ENCODE measurements at regions not wholly inside any gene's neighbourhood (a gene's known extent, or its start where the extent isn't known, plus 50 kb on each side); places are given as distances from the start of the nearest gene placed in this dataset.

- Histone ChIP-seq H3K27ac (ENCODE audit: low read length) (no peak overlapping the region), H3K36me3 (ENCODE audit: control insufficient read depth in 2 of 2, insufficient read depth in 2 of 2, low read length in 2 of 2) (no peaks in the 10 kb centered on the region), H3K27me3 (ENCODE audit: control insufficient read depth in 1 of 2, insufficient read depth in 2 of 2, low read length in 2 of 2) (no peaks in the 10 kb centered on the region), H3K9me3 (ENCODE audit: control insufficient read depth in 2 of 2, low read length in 2 of 2) (no peaks in the 10 kb centered on the region), H3K4me3 (ENCODE audit: low read length in 2 of 2) (no peak overlapping the region), H3K9ac (ENCODE audit: low read length in 2 of 2) (no peak overlapping the region), H3K4me1 (ENCODE audit: control insufficient read depth, insufficient read depth, low read length) (no peaks in the 10 kb centered on the region)
Measured at GRCh38 chr20:39660965-39661364, 698.8 kb downstream of the DHX35 start.

DNA sequence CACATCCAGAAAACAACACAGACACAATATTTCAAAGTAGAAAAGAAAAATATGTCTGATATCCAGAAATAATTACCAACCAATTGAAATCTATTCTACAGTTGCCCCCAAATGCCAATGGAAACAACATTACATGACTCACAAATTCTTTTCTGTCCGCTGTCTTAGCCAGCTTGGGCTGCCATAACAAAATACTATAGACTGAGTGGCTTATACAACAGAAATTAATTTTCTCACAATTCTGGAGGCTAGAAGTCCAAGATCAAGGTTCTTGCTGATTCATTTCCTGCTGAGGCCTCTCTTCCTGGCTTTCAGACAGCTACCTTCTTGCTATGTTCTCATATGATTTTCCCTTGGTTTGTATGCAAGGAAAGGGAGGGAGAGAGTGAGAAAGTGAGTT is 698.1 kb downstream of the DHX35 start:
- Histone ChIP-seq H3K4me1 (ENCODE audit: control insufficient read depth, insufficient read depth, low read length) (no peaks in the 10 kb centered on the region), H3K27me3 (ENCODE audit: control insufficient read depth in 1 of 2, insufficient read depth in 2 of 2, low read length in 2 of 2) (no peaks in the 10 kb centered on the region), H3K4me3 (ENCODE audit: low read length in 2 of 2) (no peak overlapping the region), H3K9ac (ENCODE audit: low read length in 2 of 2) (no peak overlapping the region), H3K36me3 (ENCODE audit: control insufficient read depth in 2 of 2, insufficient read depth in 2 of 2, low read length in 2 of 2) (no peaks in the 10 kb centered on the region), H3K9me3 (ENCODE audit: control insufficient read depth in 2 of 2, low read length in 2 of 2) (no peaks in the 10 kb centered on the region), H3K27ac (ENCODE audit: low read length) (no peak overlapping the region)

DNA sequence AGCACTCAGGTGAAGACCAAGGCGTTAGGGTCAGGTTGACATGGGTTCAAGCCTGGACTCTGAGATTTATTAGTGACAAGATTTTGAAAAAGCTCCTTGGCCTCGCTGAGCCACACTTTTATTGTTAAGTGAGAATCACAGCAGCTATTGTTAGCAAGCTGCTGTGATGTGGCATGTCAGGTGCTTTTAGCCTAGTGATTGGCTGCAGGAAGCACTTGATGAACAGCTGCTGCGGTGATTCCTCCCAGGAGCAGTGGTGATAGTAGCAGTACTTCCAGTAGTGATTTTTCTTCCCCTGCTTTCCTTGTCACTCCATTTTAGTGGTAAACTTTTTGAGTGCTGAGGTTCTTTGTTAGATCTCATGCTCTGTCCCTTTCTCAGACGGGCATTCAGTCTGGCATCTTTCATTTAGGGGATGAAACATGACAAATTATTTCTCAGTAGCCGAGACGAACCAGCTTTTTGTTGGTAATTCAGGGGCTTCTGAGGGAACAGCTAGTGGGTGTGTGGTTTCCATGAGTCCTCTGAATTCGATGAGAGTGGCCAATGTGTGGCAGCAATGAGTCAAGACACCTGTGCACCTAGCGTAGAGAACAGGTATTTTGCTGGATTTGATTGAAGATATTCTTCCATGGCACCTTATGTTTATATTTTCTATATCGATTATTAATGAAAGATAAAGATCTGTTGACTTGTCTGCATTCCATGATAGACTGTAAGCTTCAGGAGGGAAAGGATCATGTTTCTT is 696.7 kb downstream of the DHX35 start:
- Histone ChIP-seq H3K4me1 (ENCODE audit: control insufficient read depth, insufficient read depth, low read length) (peaks cover 5% of the 10 kb centered on the region), H3K9ac (ENCODE audit: low read length in 2 of 2) (no peak overlapping the region), H3K27ac (ENCODE audit: low read length) (no peak overlapping the region), H3K27me3 (ENCODE audit: control insufficient read depth in 1 of 2, insufficient read depth in 2 of 2, low read length in 2 of 2) (no peaks in the 10 kb centered on the region), H3K9me3 (ENCODE audit: control insufficient read depth in 2 of 2, low read length in 2 of 2) (no peaks in the 10 kb centered on the region), H3K4me3 (ENCODE audit: low read length in 2 of 2) (no peak overlapping the region), H3K36me3 (ENCODE audit: control insufficient read depth in 2 of 2, insufficient read depth in 2 of 2, low read length in 2 of 2) (no peaks in the 10 kb centered on the region)

- H3K9ac ChIP-seq (ENCODE audit: low read length in 2 of 2): no peak overlapping the region
- no peaks in the 10 kb centered on the region for H3K9me3 ChIP-seq (ENCODE audit: control insufficient read depth in 2 of 2, low read length in 2 of 2)
Measured at GRCh38 chr20:39654171-39654570, 692.0 kb downstream of the DHX35 start.

GRCh38 chr20:39651645-39652325 is 689.6 kb downstream of the DHX35 start:
- Histone ChIP-seq H3K4me1 (ENCODE audit: control insufficient read depth, insufficient read depth, low read length) (peaks cover 5% of the 10 kb centered on the region), H3K9me3 (ENCODE audit: control insufficient read depth in 2 of 2, low read length in 2 of 2) (no peaks in the 10 kb centered on the region), H3K36me3 (ENCODE audit: control insufficient read depth in 2 of 2, insufficient read depth in 2 of 2, low read length in 2 of 2) (no peaks in the 10 kb centered on the region), H3K27me3 (ENCODE audit: control insufficient read depth in 1 of 2, insufficient read depth in 2 of 2, low read length in 2 of 2) (peaks cover 2 to 3% of the 10 kb centered on the region in 2 donors), H3K4me3 (ENCODE audit: low read length in 2 of 2) (no peak overlapping the region), H3K9ac (ENCODE audit: low read length in 2 of 2) (no peak overlapping the region), H3K27ac (ENCODE audit: low read length) (no peak overlapping the region)

More at GRCh38 chr20:39654171-39654570, 692.0 kb downstream of the DHX35 start:
- no peaks in the 10 kb centered on the region for H3K36me3 ChIP-seq (ENCODE audit: control insufficient read depth in 2 of 2, insufficient read depth in 2 of 2, low read length in 2 of 2)
- H3K4me1 ChIP-seq (ENCODE audit: control insufficient read depth, insufficient read depth, low read length): peaks cover 5% of the 10 kb centered on the region
- no peak overlapping the region for H3K27ac ChIP-seq (ENCODE audit: low read length)
- H3K4me3 ChIP-seq (ENCODE audit: low read length in 2 of 2): no peak overlapping the region
- peaks cover 2 to 3% of the 10 kb centered on the region in 2 donors for H3K27me3 ChIP-seq (ENCODE audit: control insufficient read depth in 1 of 2, insufficient read depth in 2 of 2, low read length in 2 of 2)

- Histone ChIP-seq H3K27ac (ENCODE audit: low read length) (no peak overlapping the region), H3K27me3 (ENCODE audit: control insufficient read depth in 1 of 2, insufficient read depth in 2 of 2, low read length in 2 of 2) (peaks cover 2 to 3% of the 10 kb centered on the region in 2 donors), H3K4me3 (ENCODE audit: low read length in 2 of 2) (no peak overlapping the region), H3K9ac (ENCODE audit: low read length in 2 of 2) (no peak overlapping the region), H3K36me3 (ENCODE audit: control insufficient read depth in 2 of 2, insufficient read depth in 2 of 2, low read length in 2 of 2) (no peaks in the 10 kb centered on the region), H3K9me3 (ENCODE audit: control insufficient read depth in 2 of 2, low read length in 2 of 2) (no peaks in the 10 kb centered on the region), H3K4me1 (ENCODE audit: control insufficient read depth, insufficient read depth, low read length) (no peaks in the 10 kb centered on the region)
Measured at GRCh38 chr20:39646874-39647413, 684.8 kb downstream of the DHX35 start.

GRCh38 chr20:39645131-39645530 is 683.0 kb downstream of the DHX35 start:
- Histone ChIP-seq H3K27ac (ENCODE audit: low read length) (no peak overlapping the region), H3K9me3 (ENCODE audit: control insufficient read depth in 2 of 2, low read length in 2 of 2) (no peaks in the 10 kb centered on the region), H3K36me3 (ENCODE audit: control insufficient read depth in 2 of 2, insufficient read depth in 2 of 2, low read length in 2 of 2) (no peaks in the 10 kb centered on the region), H3K4me1 (ENCODE audit: control insufficient read depth, insufficient read depth, low read length) (no peaks in the 10 kb centered on the region), H3K27me3 (ENCODE audit: control insufficient read depth in 1 of 2, insufficient read depth in 2 of 2, low read length in 2 of 2) (peaks cover 0 to 3% of the 10 kb centered on the region in 2 donors), H3K4me3 (ENCODE audit: low read length in 2 of 2) (no peak overlapping the region), H3K9ac (ENCODE audit: low read length in 2 of 2) (no peak overlapping the region)

- no peak overlapping the region for H3K27ac ChIP-seq (ENCODE audit: low read length)
- no peaks in the 10 kb centered on the region for H3K27me3 ChIP-seq (ENCODE audit: control insufficient read depth in 1 of 2, insufficient read depth in 2 of 2, low read length in 2 of 2)
Measured at GRCh38 chr20:39643292-39643691, 681.1 kb downstream of the DHX35 start.

GRCh38 chr20:39641423-39641822 is 679.3 kb downstream of the DHX35 start:
- H3K4me3 ChIP-seq (ENCODE audit: low read length in 2 of 2): no peak overlapping the region
- no peak overlapping the region for H3K9ac ChIP-seq (ENCODE audit: low read length in 2 of 2)
- H3K4me1 ChIP-seq (ENCODE audit: control insufficient read depth, insufficient read depth, low read length): no peaks in the 10 kb centered on the region
- no peaks in the 10 kb centered on the region for H3K36me3 ChIP-seq (ENCODE audit: control insufficient read depth in 2 of 2, insufficient read depth in 2 of 2, low read length in 2 of 2)
- H3K9me3 ChIP-seq (ENCODE audit: control insufficient read depth in 2 of 2, low read length in 2 of 2): no peaks in the 10 kb centered on the region
- no peaks in the 10 kb centered on the region for H3K27me3 ChIP-seq (ENCODE audit: control insufficient read depth in 1 of 2, insufficient read depth in 2 of 2, low read length in 2 of 2)
- H3K27ac ChIP-seq (ENCODE audit: low read length): no peak overlapping the region

More at GRCh38 chr20:39643292-39643691, 681.1 kb downstream of the DHX35 start:
- Histone ChIP-seq H3K36me3 (ENCODE audit: control insufficient read depth in 2 of 2, insufficient read depth in 2 of 2, low read length in 2 of 2) (no peaks in the 10 kb centered on the region), H3K9me3 (ENCODE audit: control insufficient read depth in 2 of 2, low read length in 2 of 2) (no peaks in the 10 kb centered on the region), H3K4me1 (ENCODE audit: control insufficient read depth, insufficient read depth, low read length) (no peaks in the 10 kb centered on the region), H3K9ac (ENCODE audit: low read length in 2 of 2) (no peak overlapping the region), H3K4me3 (ENCODE audit: low read length in 2 of 2) (no peak overlapping the region)

DNA sequence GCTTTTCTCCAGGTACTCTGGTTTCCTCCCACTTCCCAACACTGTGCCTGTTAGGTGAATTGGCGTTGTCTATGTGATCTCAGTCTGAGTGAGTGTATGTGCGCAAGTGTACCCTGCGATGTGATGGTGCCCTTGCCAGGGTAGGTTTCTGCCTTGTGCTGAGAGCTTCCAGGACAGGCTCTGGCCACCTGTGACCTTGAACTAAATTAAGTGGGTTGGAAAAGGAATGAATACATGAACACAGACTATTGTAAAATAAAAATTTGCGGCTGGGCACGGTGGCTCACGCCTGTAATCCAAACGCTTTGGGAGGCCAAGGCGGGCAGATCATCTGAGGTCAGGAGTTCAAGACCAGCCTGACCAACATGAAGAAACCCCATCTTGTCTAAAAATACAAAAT is 678.0 kb downstream of the DHX35 start:
- no peaks in the 10 kb centered on the region for H3K9me3 ChIP-seq (ENCODE audit: control insufficient read depth in 2 of 2, low read length in 2 of 2)
- no peaks in the 10 kb centered on the region for H3K4me1 ChIP-seq (ENCODE audit: control insufficient read depth, insufficient read depth, low read length)
- no peaks in the 10 kb centered on the region for H3K36me3 ChIP-seq (ENCODE audit: control insufficient read depth in 2 of 2, insufficient read depth in 2 of 2, low read length in 2 of 2)
- H3K9ac ChIP-seq (ENCODE audit: low read length in 2 of 2): no peak overlapping the region
- no peak overlapping the region for H3K27ac ChIP-seq (ENCODE audit: low read length)
- H3K27me3 ChIP-seq (ENCODE audit: control insufficient read depth in 1 of 2, insufficient read depth in 2 of 2, low read length in 2 of 2): no peaks in the 10 kb centered on the region
- H3K4me3 ChIP-seq (ENCODE audit: low read length in 2 of 2): no peak overlapping the region

DNA sequence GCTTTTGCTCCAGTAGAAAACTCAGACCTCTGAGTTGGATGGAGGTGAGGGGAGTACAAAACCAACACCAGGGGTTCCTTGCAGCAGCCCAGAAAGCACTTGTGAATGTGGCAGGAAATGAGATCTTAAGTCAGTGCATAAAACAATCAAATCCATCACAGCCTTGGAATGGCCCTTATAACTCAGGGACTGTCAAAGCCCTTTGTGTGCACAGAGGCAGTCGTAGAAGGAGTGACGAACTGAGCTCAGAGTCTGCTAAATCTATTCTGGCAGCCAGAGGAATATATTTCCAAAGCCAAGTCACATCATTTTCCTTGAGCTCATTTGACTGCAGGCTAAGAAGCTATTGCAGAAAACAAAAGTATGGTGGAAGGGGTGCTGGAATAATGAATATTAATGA is 676.6 kb downstream of the DHX35 start:
- Histone ChIP-seq H3K27ac (ENCODE audit: low read length) (no peak overlapping the region), H3K4me3 (ENCODE audit: low read length in 2 of 2) (no peak overlapping the region), H3K27me3 (ENCODE audit: control insufficient read depth in 1 of 2, insufficient read depth in 2 of 2, low read length in 2 of 2) (no peaks in the 10 kb centered on the region), H3K36me3 (ENCODE audit: control insufficient read depth in 2 of 2, insufficient read depth in 2 of 2, low read length in 2 of 2) (no peaks in the 10 kb centered on the region), H3K9ac (ENCODE audit: low read length in 2 of 2) (no peak overlapping the region), H3K4me1 (ENCODE audit: control insufficient read depth, insufficient read depth, low read length) (no peaks in the 10 kb centered on the region), H3K9me3 (ENCODE audit: control insufficient read depth in 2 of 2, low read length in 2 of 2) (no peaks in the 10 kb centered on the region)
